HG03159 (cell line): ENCODE measurements at regions not wholly inside any gene's neighbourhood (a gene's known extent, or its start where the extent isn't known, plus 50 kb on each side); places are given as distances from the start of the nearest gene placed in this dataset.
A peak's percentile ranks its signal among the peaks of the same experiment; 100 is the strongest.

Experiments
- ATAC-seq: cut with Tn5 transposase; IDR thresholded peaks from one replicate; pipeline ENCODE4 v1.9.1; 2021; ENCODE audit warnings: mild to moderate bottlenecking, moderate library complexity; ENCODE audit not compliant: unreplicated experiment

DNA sequence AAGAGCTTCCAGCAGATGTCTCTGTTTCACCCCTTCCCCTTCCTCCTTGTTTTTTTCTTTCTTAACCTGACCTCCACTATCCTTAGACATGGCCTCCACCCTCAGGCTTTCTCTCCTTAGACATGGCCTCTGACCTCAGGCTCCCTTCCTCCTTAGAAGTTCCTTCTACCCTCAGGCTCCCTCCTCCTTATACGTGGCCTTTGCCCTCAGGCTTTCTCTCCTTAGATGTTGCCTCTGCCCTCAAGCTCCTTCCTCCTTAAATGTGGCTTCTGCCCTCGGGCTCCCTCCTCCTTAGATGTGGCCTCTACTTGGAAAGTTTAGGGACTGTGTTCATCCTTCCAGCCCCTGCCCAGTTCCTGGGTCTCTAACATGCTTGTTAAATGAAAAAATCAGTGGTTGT, 180.4 kb upstream of the S1PR3 start:
- ATAC-seq, result no peak

- no peak for ATAC-seq
Observed at GRCh38 chr9:88811511-88811910, 179.8 kb upstream of the S1PR3 start.

- ATAC-seq, result no peak
Observed at GRCh38 chr9:88812938-88813637, 178.2 kb upstream of the S1PR3 start.

DNA sequence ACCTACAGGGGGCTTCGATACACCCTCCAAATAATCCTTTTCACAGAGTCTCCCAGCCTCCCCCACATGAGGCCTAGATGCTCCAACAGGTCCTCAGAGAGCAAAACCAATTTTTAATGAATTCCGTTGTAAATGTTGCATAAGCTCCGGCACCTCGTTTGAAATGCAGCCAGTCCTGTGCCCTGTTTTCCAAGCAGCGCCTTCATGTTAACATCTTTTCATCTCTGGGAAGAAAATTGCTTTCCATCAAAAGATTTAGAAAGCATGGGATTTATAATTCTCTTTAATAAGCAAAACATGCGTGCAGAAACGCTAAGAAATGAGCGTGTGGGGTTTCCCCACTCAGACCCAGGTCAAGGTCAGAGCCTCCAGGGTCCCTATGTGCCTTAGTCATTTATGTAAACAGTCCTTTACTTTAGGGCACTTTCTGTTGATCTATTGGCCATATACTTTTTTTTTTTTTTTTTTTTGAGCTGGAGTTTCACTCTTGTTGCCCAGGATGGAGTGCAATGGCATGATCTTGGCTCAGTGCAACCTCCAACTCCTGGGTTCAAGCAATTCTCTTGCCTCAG, 177.5 kb upstream of the S1PR3 start:
- ATAC-seq, result no peak

- no peak for ATAC-seq
Observed at GRCh38 chr9:88814577-88814976, 176.7 kb upstream of the S1PR3 start.

DNA sequence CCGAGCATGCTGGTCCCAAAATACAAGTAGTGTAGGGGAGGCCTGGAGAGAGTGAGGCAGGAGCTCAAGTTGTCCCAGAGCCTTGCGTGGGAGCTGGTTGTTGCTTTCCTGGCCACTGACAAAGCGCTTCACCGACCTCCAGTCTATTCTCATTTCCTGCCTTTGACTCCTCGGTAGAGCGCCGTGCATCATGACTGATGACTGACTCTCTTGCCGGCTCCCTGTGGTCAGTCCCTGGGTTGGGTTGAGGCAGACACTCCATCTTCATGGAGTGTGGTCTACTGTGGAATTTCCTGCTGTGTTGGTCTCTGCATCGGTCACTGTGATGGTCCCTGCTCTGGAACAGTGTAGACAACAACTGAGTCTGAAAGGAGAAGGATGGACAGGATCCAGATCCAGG, 175.1 kb upstream of the S1PR3 start:
- ATAC-seq, result no peak

DNA sequence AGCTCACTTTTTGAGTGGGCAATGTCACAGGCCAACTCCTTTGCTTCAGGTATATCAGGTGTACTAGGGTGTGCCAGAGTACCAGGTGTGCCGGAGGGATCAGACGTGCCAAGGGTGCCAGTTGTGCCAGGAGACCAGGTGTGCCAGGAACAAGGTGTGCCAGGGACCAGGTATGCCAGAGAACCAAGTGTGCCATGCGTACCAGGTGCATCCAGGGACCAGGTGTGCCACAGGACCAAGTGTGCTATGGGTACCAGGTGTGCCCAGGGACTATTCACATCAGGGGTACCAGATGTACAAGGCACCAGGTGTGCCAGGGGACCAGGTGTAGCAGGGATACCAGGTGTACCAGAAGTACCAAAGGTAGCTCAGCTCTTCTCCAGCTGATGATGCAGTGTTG, 174.7 kb upstream of the S1PR3 start:
- ATAC-seq, result no peak

GRCh38 chr9:88817628-88818027, 173.6 kb upstream of the S1PR3 start:
- no peak for ATAC-seq

DNA sequence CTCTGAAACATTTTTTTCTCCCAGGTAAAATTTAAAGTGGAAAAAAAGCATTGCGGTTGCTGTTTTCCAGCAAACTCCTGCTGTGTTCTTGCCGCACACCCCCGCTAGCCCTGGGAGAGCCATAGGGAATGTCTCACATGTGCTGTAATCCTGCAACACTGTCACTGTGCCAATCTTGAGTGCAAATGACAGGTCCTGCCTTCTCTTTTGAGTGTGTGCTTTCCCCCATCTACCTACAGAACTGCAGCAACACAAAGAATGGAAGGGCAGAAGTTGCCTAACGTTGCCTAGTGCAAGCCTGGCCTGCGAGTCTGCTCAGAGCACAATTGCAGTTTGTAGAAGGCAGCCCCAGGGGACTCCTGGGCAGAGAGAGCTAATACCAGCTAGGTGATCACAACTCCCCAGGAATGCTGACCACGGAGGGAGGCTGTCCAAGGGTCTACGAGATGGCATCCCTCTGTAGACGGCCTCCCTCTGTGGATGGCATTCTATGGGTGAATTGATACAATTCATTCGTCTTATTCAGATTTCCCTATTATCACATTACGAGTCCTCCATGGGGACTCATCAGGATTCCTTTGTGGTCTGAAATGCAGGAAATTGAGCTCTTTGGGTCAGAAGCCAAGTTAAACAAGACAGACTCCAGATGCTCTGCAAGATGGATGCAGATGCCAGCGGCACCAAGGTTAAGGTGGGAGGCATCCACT, 172.6 kb upstream of the S1PR3 start:
- ATAC-seq, result no peak

DNA sequence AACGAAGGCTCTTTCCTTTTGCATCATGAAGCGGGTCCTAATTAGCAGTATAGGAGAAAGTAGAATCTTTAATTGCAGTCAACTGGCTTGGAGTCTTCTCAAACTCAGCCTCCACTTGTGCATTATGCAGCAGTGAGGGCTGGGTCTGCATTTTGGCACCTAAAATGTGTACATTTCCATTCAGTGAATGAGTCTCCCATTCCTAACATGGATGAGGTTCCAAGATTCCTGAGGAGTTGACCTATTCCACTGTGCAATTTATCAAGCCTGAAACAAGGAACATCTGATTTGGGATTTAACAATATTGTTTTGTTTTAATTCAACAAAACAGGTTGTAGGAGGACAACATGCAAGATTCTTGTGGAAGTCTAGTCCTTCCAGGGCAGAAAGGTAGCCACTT, 171.8 kb upstream of the S1PR3 start:
- ATAC-seq, result no peak

DNA sequence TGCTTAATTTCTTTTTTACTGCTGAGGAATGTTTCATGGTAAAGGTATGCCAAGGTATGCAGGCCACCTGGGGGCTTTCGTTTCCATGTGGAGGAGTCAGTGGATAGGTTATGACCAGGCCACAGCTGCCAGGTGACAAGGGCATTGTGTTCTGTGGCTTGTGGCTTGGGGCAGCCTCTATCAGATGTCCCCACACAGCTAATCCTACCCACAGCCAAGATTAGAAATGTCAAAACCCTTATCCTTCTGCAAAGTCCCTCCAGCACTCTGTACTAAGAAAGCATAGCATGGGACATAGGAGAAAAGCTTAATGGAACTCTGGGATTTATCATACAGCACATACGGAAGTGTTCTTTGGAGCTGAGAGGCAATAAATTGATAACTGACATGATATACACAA, 171.2 kb upstream of the S1PR3 start:
- no peak for ATAC-seq

- ATAC-seq, result no peak
Observed at GRCh38 chr9:88821033-88821745, 170.1 kb upstream of the S1PR3 start.

DNA sequence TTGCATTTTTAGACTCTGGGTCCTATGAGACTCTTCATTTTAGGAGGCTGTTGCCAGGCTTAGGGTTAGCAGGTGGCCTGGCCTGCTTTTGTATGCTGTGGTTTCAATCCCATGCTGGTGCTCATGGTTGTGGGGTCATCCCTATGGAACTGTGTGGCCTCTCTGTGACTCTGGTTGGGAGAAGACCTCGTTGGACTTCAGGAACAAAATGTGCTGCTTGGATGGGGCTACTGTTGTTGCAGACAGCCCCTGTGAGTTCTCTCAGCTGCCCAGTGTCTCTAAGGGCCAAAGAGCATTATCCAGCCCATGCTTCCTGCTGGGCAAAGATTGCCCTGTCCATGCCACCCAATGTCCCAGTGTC, 169.5 kb upstream of the S1PR3 start:
- ATAC-seq, result no peak

DNA sequence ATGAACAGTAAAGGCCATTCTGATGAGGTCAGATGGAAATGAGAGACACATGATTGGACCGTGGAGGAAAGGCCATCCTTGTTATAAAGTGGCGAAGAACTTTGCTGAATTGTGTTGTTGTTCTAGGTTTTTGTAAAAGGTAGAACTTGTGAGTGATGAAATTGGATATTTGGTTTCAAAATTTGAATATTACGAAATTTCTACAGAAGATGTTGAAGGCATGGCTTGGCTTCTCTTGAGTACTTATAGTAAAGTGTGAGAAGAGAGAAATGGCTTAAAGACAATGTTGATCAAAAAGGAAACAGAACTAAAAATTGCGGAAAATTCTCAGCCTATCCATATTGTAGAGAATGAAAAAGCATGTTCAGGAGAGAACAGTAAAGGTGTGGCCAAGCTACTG, 166.6 kb upstream of the S1PR3 start:
- ATAC-seq, result no peak

DNA sequence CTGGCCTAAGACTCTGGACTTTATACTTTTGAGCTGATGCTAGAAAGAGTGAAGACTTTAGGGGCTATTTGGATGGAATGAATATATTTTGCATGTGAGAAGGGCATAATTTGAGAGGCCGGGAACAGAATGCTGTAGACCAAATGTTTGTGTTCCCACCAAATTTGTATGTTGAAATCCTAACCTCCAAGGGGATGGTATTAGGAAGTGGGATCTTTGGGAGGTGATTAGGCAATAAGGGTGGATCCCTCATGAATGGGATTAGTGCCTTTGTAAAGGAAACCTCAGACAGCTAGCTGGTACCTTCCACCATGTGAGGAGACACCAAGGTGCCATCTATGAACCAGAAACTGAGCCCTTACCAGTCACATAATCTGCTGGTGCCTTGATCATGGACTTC, 165.1 kb upstream of the S1PR3 start:
- no peak for ATAC-seq

GRCh38 chr9:88826771-88827181, 164.5 kb upstream of the S1PR3 start:
- ATAC-seq, result no peak

GRCh38 chr9:88828018-88828417, 163.2 kb upstream of the S1PR3 start:
- ATAC-seq, result no peak

DNA sequence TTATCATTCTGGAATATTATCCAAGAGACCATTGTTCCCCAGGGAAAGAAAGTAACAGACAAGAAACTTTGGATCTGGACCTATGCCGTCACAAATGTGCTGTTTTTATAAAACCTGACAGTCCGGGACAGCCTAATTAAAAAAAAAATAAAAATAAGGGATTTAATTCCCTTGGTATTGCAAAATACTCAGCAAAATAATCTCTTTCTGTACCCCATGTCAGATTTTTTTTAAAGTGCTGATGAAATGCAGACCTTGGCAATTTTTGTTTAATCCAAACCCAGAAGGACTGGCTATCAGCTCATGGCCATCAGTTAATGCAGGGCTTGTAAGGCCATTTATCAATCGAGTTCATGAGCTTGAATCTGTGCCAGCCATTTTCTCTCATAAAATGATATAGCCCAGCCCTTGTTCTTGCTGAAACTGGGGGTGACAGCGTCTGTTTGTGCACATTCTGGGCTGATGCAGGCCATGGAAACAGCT, 162.7 kb upstream of the S1PR3 start:
- ATAC-seq, result no peak

GRCh38 chr9:88829276-88829675, 162.0 kb upstream of the S1PR3 start:
- ATAC-seq, result peak; percentile 74

- no peak for ATAC-seq
Observed at GRCh38 chr9:88831713-88832407, 159.4 kb upstream of the S1PR3 start.

DNA sequence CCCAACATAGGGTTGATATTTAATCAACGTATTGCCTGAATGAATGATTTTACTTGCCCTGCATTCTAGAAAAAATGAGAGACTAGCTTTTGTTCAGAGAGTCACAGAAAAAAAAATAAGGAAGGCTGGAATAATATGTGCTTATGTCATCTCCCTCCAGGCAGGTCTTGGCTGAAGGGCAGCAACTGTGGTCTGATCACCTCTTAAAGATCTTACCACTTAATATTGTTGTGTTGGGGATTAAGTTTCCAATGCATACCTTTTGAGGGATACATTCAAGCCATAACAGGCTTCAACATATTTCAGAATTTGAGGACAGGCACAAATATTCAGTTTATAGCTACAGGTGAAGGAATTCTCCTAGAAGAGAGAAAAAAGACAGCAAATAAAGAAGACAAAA, 157.3 kb upstream of the S1PR3 start:
- ATAC-seq, result no peak
